GM18858 (cell line): ENCODE measurements at regions not wholly inside any gene's neighbourhood (a gene's known extent, or its start where the extent isn't known, plus 50 kb on each side); places are given as distances from the start of the nearest gene placed in this dataset.
"Not testable (repeated sequence)": the region's sequence is repeated elsewhere in the genome, so short reads cannot be mapped to it uniquely, and the experiment has no call there.

Source experiments
- ATAC-seq: cut with Tn5 transposase; IDR thresholded peaks from one replicate; pipeline ENCODE4 v1.9.1; 2021; ENCODE audit not compliant: unreplicated experiment

DNA sequence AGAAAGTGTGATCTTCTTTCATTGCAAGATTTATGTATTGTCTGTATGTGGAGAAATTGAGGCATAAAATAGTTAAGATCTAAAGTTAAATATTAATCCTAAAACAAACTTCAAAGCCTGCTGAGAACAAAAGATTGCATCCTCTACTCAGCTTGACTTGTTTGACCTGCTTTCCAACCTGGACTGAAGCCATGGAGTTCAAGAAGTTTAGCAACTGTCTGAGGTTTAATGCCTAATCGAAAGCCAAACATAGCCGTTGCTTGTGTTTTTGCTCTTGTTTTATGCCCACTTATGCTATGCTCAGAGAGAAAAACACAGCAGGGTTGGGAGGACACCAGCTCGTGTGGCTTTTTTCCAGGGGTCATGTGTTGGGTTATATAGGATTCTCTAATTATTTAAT is 135.6 kb downstream of the NUFIP1 start:
- ATAC-seq = no peak

DNA sequence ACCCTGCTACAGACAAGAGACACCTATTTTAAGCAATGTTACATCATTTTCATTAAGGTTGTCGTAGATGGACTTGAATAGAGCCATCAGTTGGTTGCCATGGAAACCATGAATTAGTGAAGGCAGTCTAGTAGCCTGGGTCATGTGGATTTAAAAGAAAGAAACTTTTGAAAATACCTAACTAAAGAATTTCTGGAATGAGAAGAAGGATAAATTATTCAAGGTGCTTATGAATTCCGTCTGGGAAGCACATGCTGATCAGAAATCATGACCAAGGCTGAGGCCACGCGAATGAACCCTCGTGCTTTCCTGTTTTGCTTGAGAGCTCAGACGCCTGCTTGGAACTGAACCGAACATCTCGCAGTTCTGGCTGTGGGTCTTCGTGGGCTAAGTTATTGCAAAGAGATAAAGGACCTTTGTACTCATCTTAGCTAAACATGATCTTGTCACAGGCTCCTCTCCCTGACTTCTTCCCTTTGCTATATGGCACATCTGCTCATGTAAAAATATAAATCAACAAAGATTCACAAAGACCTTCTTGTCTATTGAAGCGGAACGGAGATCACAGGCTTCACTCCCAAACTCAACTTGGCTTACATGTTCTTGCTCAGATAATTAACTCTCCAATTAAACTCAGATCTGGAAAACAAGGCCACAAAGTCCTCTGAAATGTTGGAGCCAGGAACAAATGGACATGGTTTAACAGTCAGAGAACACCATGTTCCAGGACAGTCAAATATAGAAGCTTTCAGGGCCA is 140.2 kb downstream of the NUFIP1 start:
- ATAC-seq = no peak

DNA sequence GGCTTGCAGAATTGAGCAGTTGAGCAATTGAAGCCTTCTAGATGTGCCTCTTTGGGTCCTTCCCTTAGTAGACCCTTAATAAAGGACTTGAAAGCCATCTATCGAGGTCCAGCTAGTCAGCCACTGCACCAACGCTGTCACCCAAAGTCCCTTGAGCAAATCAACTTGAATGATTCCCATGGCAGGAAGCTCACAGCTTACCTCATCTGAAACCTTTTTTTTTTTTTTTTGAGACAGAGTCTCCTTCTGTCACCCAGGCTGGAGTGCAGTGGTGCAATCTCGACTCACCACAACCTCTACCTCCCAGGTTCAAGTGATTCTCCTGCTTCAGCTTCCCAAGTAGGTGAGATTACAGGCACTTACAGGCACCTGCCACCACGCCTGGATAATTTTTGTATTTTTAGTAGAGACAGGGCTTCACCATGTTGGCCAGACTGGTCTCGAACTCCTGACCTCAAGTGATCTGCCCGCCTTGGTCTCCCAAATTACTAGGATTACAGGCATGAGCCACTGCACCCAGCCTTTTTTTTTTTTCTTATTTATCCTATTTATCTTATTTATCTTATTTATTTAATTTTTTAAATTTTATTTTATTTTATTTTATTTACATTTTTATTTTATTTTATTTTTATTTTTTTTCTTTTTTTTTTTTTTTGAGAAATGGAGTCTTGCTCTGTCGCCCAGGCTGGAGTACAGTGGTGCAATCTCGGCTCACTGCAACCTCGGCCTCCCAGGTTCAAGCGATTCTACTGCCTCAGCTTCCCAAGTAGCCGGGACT is 143.8 kb downstream of the NUFIP1 start:
- not testable (repeated sequence) for ATAC-seq

DNA sequence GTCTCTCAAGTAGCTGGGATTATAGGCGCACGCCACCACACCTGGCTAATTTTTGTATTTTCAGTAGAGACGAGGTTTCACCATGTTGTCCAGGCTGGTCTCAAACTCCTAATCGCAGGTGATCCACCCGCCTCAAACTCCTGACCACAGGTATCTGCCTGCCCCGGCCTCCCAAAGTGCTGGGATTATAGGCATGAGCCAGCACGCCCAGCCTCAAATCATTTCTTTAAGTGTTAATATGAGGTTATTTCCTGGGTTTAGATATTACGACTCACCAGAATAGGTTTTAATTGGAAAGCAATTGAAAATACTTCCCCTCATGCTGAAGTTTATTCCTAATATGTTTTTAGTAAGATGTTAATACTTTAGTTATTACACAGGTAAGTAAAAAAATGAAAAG is 144.5 kb downstream of the NUFIP1 start:
- ATAC-seq = no peak

DNA sequence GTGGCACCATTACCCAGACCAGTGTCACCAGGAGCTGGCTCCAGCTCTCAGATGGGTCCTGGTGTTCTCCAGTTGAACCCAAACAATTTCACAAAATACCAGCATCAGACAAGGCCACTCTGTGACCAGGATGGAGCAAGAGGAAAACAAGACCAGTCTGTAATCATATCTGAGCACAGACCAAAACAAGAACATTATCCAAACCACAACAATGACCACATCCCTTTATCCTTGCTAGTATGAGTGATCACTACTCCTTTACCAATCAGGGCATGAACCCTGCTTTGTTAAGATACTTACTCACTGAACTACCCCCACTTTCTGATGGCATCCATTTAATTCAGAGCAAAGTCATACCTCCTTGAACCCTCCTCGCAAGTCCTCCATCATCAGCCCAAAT is 145.9 kb downstream of the NUFIP1 start:
- ATAC-seq = no peak

DNA sequence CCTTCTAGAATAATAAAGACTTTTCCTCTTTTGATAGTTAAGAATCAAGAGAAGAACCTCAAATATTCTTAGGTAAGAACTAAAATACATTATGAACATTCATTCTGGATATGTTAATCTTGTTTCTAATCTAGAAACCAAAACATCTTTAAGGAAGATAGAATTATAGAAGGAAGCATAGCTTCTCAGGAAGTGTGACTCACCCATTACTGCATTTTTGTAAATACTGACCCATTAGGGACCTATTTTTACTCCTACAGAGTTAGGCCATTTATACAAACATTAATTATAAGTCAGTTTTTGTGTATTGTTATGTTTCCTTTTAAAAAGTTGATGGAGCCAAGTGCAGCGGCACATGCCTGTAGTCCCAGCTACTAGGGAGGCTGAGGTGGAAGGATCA is 147.1 kb downstream of the NUFIP1 start:
- ATAC-seq = no peak

DNA sequence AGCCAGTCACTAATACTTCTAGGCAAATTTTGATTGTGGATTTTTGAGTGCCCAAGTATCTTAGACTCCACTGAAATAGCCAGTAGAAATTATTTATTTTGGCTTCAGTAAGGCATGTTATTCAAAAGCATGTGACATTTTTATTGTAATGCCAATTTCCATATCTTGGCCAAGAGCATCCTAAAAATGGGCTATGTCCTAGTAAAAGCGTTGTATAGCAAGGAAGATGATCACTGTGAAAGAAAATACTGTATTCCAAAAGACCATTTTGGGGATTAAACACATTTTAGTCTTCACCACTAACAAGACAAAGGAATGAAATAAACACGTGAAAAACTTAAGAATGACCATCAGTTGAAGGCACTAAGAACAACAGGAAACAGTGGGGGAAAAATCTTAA is 149.1 kb downstream of the NUFIP1 start:
- ATAC-seq = no peak

DNA sequence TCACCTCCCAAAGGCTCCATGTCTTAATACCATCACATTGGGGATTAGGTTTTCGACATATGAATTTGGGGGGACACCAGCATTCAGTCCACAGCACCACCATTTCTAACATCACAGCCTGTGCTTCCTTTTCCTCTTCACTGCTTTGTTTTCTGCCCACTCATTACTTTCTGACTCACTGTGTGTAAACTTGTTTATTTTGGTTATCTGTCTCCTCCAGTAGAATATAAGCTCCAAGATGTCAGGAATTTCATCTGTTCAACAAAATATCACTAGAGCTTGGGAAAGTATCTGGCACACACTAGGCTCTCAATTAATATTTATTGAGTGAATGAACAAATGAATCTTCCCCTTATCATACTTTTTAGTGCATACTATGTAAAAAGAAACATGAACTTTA is 152.0 kb downstream of the NUFIP1 start:
- no peak for ATAC-seq

DNA sequence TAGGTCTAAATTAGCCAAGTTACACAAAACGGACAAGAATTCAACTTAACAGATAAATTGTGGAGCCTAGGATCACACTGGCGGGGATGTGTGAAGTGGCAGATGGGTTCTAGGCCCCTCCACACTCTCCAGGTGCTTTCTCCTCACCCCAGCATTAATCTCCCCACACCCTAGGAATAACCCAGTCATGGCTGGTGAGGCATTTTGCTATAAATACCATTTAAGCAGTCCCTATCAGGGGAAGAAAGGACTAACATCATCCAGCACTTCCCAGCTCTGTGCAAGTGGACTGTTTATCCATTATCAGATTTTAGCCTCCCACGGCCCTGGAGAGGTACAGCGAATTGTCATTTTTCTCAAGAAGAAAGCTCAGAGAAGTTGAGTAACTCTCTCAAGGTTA is 154.9 kb downstream of the NUFIP1 start:
- no peak for ATAC-seq

DNA sequence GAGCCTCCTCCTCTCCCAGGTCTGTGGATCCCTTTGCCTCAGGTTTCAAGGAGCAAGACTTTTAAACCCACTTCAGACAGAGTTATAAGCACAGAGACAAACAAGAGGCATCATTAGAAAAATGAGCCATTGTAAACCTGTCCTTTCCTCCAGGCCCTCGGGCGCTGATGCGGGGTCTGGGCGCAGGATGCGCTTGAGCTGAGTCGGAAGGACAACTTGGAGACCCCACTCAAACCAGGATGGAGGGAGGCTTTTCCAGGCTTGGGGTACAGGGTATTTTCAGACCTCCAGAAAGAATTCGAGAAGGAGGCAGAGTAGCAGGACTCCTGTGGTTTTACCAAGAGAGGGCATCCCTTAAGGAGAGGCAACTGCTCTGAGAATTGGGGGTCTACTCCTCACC is 155.6 kb downstream of the NUFIP1 start:
- no peak for ATAC-seq

DNA sequence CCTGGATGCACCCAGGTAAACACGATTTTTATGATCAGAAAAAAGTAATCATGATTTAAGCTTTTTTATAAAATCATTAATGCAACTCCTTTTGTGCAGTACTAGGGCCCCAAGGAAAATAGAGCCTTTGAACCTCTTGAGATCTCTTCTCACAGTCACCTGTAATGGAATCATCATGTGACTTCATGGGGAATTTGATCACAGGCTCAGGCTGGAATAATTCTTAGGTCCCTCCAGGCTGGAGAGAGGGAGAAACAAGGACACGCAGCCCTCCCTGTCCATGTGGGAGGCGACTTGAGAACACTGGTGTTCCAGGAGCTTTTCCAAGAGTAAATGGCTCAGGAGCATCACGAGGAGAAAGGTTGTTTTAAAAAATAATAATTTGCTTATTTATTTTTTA is 156.1 kb downstream of the NUFIP1 start:
- ATAC-seq = no peak

DNA sequence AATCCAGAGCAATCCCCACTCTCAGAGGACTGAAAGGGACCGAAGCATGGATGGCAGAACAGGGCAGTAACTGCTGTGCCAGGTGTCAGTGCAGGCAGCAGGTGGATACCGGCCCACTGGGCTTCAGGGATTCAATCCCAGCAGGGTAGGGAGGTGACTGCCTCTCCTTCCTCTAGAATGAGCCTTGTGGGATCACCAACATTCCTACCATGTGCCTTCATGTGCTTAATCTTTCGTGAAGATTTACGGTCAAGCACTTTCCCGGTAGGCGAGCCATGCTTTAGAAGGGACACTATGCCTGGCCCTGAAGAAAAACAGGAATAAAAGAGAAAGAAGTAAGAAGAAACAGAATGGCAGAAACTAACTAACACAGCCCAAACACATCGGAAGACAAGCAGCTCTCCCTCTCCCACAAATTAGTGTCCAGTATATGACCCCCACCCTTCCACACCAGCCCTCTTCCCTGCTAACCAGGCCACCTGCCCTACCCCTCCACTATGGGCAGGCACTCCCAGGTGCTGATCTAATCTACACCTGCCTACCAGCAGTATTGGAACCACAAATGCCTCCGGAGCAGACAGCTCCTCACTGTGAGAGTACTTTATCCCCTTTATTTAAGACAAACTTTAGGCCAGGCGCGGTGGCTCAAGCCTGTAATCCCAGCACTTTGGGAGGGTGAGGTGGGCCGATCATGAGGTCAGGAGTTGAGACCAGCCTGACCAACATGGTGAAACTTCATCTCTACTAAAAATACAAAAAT is 162.5 kb downstream of the NUFIP1 start:
- ATAC-seq = no peak

DNA sequence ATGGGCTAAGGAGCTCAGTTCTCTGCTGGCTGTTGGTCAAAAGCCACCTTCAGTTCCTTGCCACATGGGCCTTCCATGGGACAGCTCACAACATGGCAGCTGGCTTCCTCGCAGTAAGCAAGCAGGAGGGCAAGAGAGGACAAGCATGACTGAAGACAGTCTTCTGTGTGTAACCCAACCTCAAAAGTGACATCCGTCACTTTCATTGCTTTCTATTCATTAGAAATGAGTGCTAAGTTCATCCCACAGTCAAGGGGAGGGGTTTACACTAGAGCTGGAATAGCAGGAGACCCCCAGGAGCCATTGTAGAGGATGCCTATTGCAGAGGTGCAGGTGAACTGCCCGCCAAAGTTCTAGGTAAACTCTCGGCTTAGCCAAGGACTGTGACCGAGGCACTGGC is 163.3 kb downstream of the NUFIP1 start:
- ATAC-seq = no peak

DNA sequence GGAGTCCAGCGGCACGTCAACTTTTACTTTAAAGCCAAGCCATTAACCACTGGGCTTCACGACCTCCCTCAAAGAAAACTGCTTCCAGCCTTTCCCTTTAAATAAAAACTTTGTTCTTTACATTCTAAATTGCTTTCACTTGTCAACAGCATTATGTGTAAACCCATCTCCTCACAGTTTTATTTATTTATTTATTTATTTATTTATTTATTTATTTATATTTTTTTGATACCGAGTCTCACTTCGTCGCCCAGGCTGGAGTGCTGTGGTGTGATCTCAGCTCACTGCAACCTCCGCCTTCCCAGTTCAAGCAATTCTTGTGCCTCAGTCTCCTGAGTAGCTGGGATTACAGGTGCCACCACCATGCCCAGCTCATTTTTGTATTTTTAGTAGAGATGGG is 165.7 kb downstream of the NUFIP1 start:
- not testable (repeated sequence) for ATAC-seq

DNA sequence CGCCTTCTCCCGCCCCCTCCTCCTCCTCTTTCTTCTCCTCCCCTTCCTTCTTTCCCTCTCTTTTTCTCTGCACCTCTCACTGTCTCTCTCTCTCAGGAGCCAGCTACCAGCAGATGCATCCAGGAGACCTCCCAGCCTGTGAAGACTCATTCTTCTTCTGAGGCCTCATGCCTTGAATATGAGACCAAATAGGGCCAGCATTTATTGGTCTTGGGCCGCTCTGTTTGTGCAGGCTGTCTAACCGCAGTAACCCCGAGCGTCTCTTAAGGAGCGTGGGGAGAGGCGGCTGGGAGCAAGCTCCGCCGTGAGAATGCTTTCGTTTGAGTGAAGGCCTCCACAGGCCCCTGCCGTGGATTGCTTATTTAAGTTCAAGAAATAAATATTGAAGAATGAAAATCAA is 167.0 kb downstream of the NUFIP1 start:
- no peak for ATAC-seq

DNA sequence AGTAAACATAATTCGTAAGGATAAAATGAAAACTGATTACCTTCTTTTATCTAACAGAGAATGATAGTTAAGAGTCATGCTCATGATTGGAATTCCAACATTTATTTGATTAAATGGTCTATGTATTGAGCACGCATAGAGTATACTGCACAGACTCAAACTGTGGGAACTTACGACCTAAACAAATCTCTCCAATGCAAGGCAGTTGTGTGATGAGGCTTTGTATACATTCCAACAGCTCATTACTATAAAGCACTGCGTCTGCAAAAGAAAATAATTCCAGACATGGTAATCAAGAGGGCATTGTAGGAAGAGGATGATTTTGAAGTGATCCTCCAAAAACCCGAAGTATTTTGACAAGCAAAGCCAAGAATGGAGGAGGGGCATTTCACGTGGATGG is 169.5 kb downstream of the NUFIP1 start:
- no peak for ATAC-seq

DNA sequence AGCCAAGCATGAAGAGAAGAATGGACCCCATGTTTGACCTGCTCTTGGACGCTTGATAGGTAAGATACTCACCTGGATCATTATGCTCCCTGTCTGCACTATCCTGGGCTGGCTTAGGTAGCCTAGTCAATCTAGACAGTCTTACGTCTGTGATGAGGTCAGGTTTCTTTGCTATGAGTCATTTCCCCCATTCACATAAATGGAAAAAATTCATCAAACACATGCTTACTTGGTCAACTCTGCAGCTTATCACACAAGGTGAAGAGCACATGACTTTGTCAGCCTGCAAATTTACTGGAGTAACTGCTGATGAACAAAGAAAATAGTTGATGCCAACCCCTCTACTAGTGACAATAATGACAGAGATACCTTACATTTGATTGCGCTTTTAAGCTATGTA is 170.0 kb downstream of the NUFIP1 start:
- no peak for ATAC-seq

DNA sequence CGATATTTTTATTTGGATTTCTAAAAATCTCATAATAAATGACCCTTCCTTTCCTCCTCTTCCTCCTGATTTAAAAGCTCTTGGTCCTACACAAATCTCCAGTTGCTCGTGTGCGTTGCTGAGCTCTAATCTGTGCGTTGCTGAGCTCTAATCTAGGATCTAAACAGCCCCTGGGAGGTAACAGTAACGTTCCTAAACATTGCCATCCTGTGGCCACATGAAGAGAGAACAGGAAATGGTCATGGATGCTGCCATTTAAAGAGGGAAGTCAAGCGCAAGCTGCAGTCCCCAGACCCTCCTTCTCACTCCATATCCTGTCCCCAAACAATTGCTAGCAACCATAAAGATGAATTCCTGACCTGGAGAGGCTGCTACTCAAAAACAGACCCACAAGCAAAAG is 170.8 kb downstream of the NUFIP1 start:
- ATAC-seq = no peak

DNA sequence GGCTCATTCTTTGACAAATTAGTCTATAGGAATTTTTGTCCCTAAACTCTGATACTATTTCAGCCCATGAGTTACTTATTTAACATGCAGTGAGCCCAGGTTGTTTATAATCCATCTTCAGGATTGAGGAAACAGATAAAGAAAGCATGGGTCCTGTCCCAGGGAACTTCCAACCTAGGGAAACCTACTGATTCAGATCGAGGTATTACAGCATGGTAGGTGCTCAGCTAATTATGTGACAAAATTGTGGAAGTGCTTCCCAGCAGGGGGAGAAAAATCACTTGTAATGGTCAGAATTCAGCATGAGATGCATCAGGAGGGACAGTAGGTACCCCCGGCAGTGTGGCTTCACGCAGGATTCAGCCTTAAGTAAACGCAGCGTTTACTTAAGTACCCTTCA is 171.3 kb downstream of the NUFIP1 start:
- no peak for ATAC-seq

DNA sequence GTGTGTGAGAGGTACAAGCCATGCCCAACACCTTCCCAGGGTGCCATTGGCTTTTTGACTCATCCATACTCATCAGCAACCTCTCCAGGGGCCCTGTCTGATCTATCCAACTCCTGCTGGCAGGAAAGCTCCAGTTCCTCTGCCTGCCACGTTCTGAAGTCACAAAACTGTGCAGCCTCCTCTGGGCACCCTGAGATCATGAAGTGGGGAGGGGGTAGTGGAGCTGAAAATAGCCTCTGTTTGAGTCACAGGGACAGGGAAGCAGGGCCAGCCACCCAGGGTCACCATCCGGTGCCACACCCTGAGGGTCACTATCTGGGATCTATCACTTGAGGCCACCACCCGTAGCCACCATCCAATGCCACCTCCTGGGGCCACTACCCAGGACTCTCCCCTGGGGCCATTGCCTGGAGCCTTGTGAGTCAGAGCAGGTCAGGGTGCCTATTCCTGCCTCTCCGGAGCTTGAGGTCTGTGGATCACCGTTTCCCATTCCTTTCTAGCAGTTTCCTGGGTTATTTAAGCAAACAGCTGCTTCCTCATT is 172.1 kb downstream of the NUFIP1 start:
- ATAC-seq = no peak

DNA sequence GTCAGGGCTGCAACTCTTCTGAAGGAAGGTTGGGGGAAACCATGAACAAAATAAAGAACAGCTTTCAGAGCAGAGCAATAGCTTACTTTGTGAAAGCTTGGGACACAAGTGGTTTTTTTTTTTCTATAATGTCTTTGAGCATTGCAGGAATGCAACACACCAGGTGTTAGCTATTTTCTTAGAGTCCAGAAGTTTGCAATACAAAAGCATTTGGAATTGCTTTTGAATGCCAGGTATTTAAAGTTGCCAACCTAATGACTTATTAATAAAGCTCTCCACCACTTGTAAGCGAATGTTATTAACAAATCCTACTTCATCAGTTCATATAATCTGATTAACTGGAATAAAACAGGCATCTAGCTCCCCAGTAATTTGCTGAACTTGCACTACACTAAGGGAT is 172.6 kb downstream of the NUFIP1 start:
- ATAC-seq = no peak

DNA sequence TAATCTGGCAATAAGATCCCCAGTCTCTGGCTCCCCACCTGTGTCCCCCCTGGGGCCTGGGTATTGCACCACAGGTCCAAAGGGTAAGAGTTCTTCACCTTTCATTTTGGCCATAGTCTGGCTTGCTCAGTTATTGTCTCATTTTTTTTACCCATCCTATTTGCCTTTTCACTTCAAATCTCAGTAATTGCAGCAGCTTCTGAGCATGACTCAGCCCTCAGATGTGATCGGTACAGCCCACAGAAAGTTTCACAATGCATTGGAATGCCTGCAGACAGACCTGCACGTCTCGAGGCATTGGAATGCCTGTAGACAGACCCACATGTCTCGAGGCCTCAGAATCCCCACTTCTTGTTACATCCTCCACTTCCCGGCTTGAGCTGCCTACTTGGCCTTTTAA is 173.6 kb downstream of the NUFIP1 start:
- ATAC-seq = no peak
